ENCODE measurements at regions not wholly inside any gene's neighbourhood (a gene's known extent, or its start where the extent isn't known, plus 50 kb on each side); places are given as distances from the start of the nearest gene placed in this dataset.
A peak's percentile ranks its signal among the peaks of the same experiment; 100 is the strongest.
"Not testable (repeated sequence)": the region's sequence is repeated elsewhere in the genome, so short reads cannot be mapped to it uniquely, and the experiment has no call there.

DNA sequence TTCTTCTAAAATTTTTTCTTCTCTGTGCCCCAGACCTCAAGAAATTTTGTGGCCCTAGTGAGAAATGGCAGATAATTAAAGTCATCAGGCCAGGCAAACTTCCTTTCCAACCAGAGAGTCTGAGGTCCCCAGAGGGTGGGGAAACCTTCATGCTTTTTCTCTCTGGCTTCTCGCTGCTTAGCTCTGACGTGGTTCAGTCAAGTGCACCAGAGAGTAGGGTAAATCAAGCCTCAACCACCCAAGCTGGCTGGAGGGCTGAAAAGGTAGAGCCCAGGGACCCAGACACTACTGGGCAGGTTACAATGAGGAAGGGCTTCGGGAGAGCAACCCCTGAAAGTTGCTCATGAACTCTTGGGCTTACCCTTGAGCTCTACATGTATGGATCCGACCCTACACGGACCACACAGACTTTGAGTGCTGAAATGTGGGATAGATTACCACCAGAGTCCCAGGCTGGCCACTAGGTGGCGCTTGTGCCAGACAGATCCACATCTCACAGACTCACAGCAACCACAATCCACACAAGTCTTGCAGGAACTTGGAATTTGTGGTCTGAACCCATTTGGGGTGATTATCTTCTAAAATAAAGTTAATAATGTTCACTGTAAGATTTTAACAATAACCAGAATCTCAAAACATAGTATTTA, 323.5 kb downstream of the KLF13 start:
- TF ChIP-seq, protein P1, sequence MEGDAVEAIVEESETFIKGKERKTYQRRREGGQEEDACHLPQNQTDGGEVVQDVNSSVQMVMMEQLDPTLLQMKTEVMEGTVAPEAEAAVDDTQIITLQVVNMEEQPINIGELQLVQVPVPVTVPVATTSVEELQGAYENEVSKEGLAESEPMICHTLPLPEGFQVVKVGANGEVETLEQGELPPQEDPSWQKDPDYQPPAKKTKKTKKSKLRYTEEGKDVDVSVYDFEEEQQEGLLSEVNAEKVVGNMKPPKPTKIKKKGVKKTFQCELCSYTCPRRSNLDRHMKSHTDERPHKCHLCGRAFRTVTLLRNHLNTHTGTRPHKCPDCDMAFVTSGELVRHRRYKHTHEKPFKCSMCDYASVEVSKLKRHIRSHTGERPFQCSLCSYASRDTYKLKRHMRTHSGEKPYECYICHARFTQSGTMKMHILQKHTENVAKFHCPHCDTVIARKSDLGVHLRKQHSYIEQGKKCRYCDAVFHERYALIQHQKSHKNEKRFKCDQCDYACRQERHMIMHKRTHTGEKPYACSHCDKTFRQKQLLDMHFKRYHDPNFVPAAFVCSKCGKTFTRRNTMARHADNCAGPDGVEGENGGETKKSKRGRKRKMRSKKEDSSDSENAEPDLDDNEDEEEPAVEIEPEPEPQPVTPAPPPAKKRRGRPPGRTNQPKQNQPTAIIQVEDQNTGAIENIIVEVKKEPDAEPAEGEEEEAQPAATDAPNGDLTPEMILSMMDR (IDR thresholded peaks at IDR 0.05) = peak in 1 of 6 experiments; percentile 29
- TF ChIP-seq POLR2A (IDR thresholded peaks at IDR 0.05) = not testable (repeated sequence)
